ENCODE measurements at regions not wholly inside any gene's neighbourhood (a gene's known extent, or its start where the extent isn't known, plus 50 kb on each side); places are given as distances from the start of the nearest gene placed in this dataset.

DNA sequence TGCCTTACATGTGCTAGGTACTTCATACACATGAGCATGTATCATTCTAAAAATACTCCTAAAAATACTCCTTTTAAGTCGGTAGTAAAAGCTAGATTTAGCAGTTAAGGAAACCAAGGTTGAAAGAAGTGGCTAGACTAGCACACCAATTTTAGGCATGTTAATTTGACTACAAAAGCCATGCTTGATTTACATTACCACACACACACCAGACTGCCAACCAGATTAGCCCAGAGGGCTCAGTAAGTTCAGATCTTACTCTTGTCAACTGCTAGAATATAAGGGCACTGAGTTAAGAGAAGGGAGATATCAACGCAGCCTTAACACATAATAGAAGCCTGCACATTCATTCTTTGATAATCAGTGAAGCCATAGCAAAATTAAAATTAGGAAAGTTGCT lies 117.9 kb downstream of the MID1IP1 start:
- TF ChIP-seq RAD21 (IDR thresholded peaks at IDR 0.05; ENCODE audit: low read depth) (no peak), YY1 (IDR thresholded peaks at IDR 0.05; ENCODE audit: low read depth) (no peak), CEBPB (IDR thresholded peaks at IDR 0.05) (no peak)
- TF ChIP-seq, protein P1, sequence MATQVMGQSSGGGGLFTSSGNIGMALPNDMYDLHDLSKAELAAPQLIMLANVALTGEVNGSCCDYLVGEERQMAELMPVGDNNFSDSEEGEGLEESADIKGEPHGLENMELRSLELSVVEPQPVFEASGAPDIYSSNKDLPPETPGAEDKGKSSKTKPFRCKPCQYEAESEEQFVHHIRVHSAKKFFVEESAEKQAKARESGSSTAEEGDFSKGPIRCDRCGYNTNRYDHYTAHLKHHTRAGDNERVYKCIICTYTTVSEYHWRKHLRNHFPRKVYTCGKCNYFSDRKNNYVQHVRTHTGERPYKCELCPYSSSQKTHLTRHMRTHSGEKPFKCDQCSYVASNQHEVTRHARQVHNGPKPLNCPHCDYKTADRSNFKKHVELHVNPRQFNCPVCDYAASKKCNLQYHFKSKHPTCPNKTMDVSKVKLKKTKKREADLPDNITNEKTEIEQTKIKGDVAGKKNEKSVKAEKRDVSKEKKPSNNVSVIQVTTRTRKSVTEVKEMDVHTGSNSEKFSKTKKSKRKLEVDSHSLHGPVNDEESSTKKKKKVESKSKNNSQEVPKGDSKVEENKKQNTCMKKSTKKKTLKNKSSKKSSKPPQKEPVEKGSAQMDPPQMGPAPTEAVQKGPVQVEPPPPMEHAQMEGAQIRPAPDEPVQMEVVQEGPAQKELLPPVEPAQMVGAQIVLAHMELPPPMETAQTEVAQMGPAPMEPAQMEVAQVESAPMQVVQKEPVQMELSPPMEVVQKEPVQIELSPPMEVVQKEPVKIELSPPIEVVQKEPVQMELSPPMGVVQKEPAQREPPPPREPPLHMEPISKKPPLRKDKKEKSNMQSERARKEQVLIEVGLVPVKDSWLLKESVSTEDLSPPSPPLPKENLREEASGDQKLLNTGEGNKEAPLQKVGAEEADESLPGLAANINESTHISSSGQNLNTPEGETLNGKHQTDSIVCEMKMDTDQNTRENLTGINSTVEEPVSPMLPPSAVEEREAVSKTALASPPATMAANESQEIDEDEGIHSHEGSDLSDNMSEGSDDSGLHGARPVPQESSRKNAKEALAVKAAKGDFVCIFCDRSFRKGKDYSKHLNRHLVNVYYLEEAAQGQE (IDR thresholded peaks at IDR 0.05; ENCODE audit: low read depth): no peak
- TF ChIP-seq, protein P2, sequence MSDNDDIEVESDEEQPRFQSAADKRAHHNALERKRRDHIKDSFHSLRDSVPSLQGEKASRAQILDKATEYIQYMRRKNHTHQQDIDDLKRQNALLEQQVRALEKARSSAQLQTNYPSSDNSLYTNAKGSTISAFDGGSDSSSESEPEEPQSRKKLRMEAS (IDR thresholded peaks at IDR 0.05): no peak

All from Ishikawa (cell line).